Skeletal muscle tissue (tissue), 3 donors: ENCODE measurements at regions not wholly inside any gene's neighbourhood (a gene's known extent, or its start where the extent isn't known, plus 50 kb on each side); places are given as distances from the start of the nearest gene placed in this dataset.
"Not testable (repeated sequence)": the region's sequence is repeated elsewhere in the genome, so short reads cannot be mapped to it uniquely, and the experiment has no call there.

Source experiments
- H3K27ac ChIP-seq: one replicate; pipeline ENCODE4 v1.7.0; 2013; ENCODE audit warnings: mild to moderate bottlenecking, low read depth, low read length, inconsistent platforms
- H3K27me3 ChIP-seq, 3 donors: one replicate each; pipeline ENCODE4 v1.7.0; 2013; ENCODE audit warnings: low read length in 3 of 3; ENCODE audit not compliant: control insufficient read depth in 3 of 3, insufficient read depth in 3 of 3
- H3K36me3 ChIP-seq, 3 donors: one replicate each; pipeline ENCODE4 v1.7.0; 2013; ENCODE audit warnings: low read length in 3 of 3; ENCODE audit not compliant: control insufficient read depth in 3 of 3, insufficient read depth in 3 of 3
- H3K4me1 ChIP-seq, 3 donors: one replicate each; pipeline ENCODE4 v1.7.0; 2013; ENCODE audit warnings: low read length in 3 of 3, mild to moderate bottlenecking in 3 of 3; ENCODE audit not compliant: control insufficient read depth in 3 of 3, insufficient read depth in 3 of 3
- H3K4me3 ChIP-seq, 3 donors: one replicate each; pipeline ENCODE4 v1.7.0; 2013; ENCODE audit warnings: low read length in 3 of 3
- H3K9ac ChIP-seq, 3 donors: one replicate each; pipeline ENCODE4 v1.7.0; 2013; ENCODE audit warnings: low read length in 3 of 3, mild to moderate bottlenecking in 3 of 3, moderate library complexity in 2 of 3, low read depth in 1 of 3
- H3K9me3 ChIP-seq, 3 donors: one replicate each; pipeline ENCODE4 v1.7.0; 2013; ENCODE audit warnings: low read length in 3 of 3; ENCODE audit not compliant: control insufficient read depth in 3 of 3
- donor health status: Osteomylitis.

DNA sequence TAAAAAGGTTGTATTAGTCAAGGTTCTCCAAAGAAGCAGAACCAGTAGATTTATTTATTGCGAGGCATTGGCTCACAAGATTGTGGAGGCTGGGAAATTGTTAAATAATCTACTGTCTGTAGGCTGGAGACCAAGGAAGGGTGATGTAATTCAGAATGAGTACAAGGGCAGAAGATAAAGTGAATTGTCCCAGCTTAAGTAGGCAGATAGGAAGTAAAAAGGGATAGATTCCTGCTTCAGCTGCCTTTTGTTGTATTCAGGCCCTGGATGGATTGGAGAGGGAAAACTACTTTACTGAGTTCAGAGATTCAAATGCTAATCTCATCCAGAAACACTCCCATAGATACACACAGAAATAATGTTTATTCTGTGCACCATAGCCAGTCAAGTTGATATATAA, 301.1 kb downstream of the CYLC2 start:
- Histone ChIP-seq H3K36me3 (no peaks in the 10 kb centered on the region), H3K4me1 (no peaks in the 10 kb centered on the region), H3K9ac (no peak overlapping the region), H3K4me3 (no peak overlapping the region), H3K27me3 (no peaks in the 10 kb centered on the region), H3K27ac (no peak overlapping the region), H3K9me3 (no peaks in the 10 kb centered on the region)

- Histone ChIP-seq H3K9me3 (peaks cover 0 to 4% (median 3%) of the 10 kb centered on the region in 3 donors), H3K27me3 (no peaks in the 10 kb centered on the region), H3K36me3 (no peaks in the 10 kb centered on the region), H3K9ac (no peak overlapping the region), H3K4me1 (no peaks in the 10 kb centered on the region), H3K27ac (no peak overlapping the region), H3K4me3 (no peak overlapping the region)
These were observed 305.9 kb downstream of the CYLC2 start for GRCh38 chr9:103301051-103301450.

- H3K9ac ChIP-seq, result no peak overlapping the region
- H3K4me3 ChIP-seq, result no peak overlapping the region
- no peaks in the 10 kb centered on the region for H3K27me3 ChIP-seq
- H3K4me1 ChIP-seq, result no peaks in the 10 kb centered on the region
- H3K9me3 ChIP-seq, result peaks cover 0 to 8% (median 4%) of the 10 kb centered on the region in 3 donors
- H3K27ac ChIP-seq, result no peak overlapping the region
- no peaks in the 10 kb centered on the region for H3K36me3 ChIP-seq
These were observed 309.7 kb downstream of the CYLC2 start for GRCh38 chr9:103304797-103305196.

- H3K9me3 ChIP-seq, result no peaks in the 10 kb centered on the region
- no peaks in the 10 kb centered on the region for H3K4me1 ChIP-seq
- H3K27me3 ChIP-seq, result no peaks in the 10 kb centered on the region
- no peak overlapping the region for H3K27ac ChIP-seq
- H3K4me3 ChIP-seq, result no peak overlapping the region
- H3K9ac ChIP-seq, result no peak overlapping the region
- H3K36me3 ChIP-seq, result no peaks in the 10 kb centered on the region
These were observed 324.8 kb downstream of the CYLC2 start for GRCh38 chr9:103319979-103320378.

- Histone ChIP-seq H3K4me1 (no peaks in the 10 kb centered on the region), H3K27ac (no peak overlapping the region), H3K27me3 (no peaks in the 10 kb centered on the region), H3K9me3 (no peaks in the 10 kb centered on the region), H3K9ac (no peak overlapping the region), H3K4me3 (no peak overlapping the region), H3K36me3 (no peaks in the 10 kb centered on the region)
These were observed 328.6 kb downstream of the CYLC2 start for GRCh38 chr9:103323699-103324098.

DNA sequence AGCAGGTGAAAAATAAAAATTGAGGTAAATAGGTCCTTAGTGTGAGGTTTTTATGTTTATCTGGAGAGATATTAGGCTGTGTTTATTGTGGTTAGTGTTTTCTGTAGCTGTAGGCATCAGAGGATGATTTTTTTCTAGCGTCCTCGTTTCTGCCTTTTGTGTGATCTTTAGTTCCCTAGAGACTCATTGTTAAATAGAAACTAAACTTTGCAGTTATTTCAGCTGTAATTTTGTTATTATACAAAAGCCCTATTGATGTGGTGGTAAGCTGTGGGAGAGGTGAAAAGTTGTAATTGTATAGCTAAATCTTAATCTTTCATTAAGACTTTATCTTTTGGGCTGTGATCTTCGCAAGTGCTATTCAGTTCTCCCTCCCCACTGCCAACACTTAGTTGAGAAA, 340.3 kb downstream of the CYLC2 start:
- Histone ChIP-seq H3K36me3 (no peaks in the 10 kb centered on the region), H3K9ac (no peak overlapping the region), H3K4me1 (no peaks in the 10 kb centered on the region), H3K4me3 (no peak overlapping the region), H3K27ac (no peak overlapping the region), H3K9me3 (no peaks in the 10 kb centered on the region), H3K27me3 (no peaks in the 10 kb centered on the region)

- Histone ChIP-seq H3K9me3 (peaks cover 0 to 4% (median 0%) of the 10 kb centered on the region in 3 donors), H3K9ac (no peak overlapping the region), H3K4me3 (no peak overlapping the region), H3K27ac (no peak overlapping the region), H3K27me3 (no peaks in the 10 kb centered on the region), H3K4me1 (no peaks in the 10 kb centered on the region), H3K36me3 (no peaks in the 10 kb centered on the region)
These were observed 359.9 kb downstream of the CYLC2 start for GRCh38 chr9:103355000-103355399.

DNA sequence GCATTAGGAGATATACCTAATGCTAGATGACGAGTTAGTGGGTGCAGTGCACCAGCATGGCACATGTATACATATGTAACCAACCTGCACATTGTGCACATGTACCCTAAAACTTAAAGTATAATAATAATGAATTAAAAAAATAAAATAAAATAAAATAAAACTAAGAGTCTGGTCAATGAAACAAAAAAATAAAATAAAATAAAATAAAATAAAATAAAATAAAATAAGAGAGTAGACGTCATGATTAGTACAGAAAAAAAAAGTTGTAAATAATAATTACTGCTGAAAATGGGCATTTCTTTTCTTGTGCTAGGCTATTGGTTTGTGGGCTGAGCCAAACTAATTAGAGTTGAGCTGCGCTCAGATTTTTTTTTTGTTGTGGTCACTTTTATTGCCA, 362.8 kb downstream of the CYLC2 start:
- H3K36me3 ChIP-seq, H3K27ac ChIP-seq, H3K27me3 ChIP-seq, H3K9me3 ChIP-seq, H3K4me1 ChIP-seq, H3K9ac ChIP-seq, H3K4me3 ChIP-seq: not testable (repeated sequence)

GRCh38 chr9:103361906-103362305, 366.8 kb downstream of the CYLC2 start:
- no peak overlapping the region for H3K9ac ChIP-seq
- H3K4me3 ChIP-seq, result no peak overlapping the region
- H3K27me3 ChIP-seq, result no peaks in the 10 kb centered on the region
- H3K4me1 ChIP-seq, result no peaks in the 10 kb centered on the region
- H3K27ac ChIP-seq, result no peak overlapping the region
- H3K9me3 ChIP-seq, result no peaks in the 10 kb centered on the region
- H3K36me3 ChIP-seq, result no peaks in the 10 kb centered on the region

DNA sequence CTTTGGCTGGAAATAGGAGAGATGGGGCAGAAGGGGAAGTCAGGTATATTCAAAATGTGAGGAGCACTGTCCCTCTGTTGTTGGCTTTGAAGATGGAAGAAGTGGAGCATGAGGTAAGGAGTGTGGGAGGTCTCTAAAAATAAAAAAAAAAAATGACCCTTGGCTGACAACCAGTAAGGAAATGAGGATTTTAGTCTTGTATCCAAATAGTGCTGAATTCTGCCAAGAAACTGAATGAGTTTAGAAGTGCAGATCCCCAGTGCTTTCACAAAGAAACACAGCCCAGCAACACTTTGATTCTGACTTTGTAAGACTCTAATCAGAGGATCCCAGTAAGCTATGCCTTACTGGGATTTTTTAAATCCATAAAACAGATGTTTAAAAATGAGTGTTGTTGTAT, 367.9 kb downstream of the CYLC2 start:
- H3K27me3 ChIP-seq, result no peaks in the 10 kb centered on the region

GRCh38 chr9:103364753-103365152, 369.6 kb downstream of the CYLC2 start:
- Histone ChIP-seq H3K4me1 (no peaks in the 10 kb centered on the region), H3K9me3 (no peaks in the 10 kb centered on the region), H3K27me3 (no peaks in the 10 kb centered on the region), H3K36me3 (no peaks in the 10 kb centered on the region), H3K9ac (no peak overlapping the region), H3K4me3 (no peak overlapping the region), H3K27ac (no peak overlapping the region)

More for the DNA sequence above, 367.9 kb downstream of the CYLC2 start:
- Histone ChIP-seq H3K9ac (no peak overlapping the region), H3K9me3 (no peaks in the 10 kb centered on the region), H3K4me1 (no peaks in the 10 kb centered on the region), H3K36me3 (no peaks in the 10 kb centered on the region), H3K4me3 (no peak overlapping the region), H3K27ac (no peak overlapping the region)
